ENCODE measurements at regions not wholly inside any gene's neighbourhood (a gene's known extent, or its start where the extent isn't known, plus 50 kb on each side); places are given as distances from the start of the nearest gene placed in this dataset.

- ChIA-PET CTCF (interaction anchor here (1.1 to 1.3 kb wide), 2 partner anchors 92 to 371 kb away, joined by 3 read pairs; no protein-coding TSS in a partner anchor), POLR2A (no interaction called here)
- no peak overlapping the region for H3K27ac Mint-ChIP-seq
- H3K4me3 Mint-ChIP-seq: no peak overlapping the region
- DNase-seq (ENCODE audit: low spot score): no peak
- no peak for ATAC-seq
- peaks cover 21% of the 10 kb centered on the region for H3K4me1 Mint-ChIP-seq
- no peaks in the 10 kb centered on the region for H3K36me3 Mint-ChIP-seq
- H3K9me3 Mint-ChIP-seq: no peaks in the 10 kb centered on the region
- H3K27me3 Mint-ChIP-seq (ENCODE audit: low read depth): no peaks in the 10 kb centered on the region
- TF ChIP-seq NR1H2 (CRISPR knock-in tag; IDR thresholded peaks at IDR 0.05) (no peak), E2F1 (CRISPR knock-in tag; IDR thresholded peaks at IDR 0.05) (no peak), ZNF423 (CRISPR knock-in tag; IDR thresholded peaks at IDR 0.05) (no peak), CDX4 (CRISPR knock-in tag; IDR thresholded peaks at IDR 0.05; ENCODE audit: borderline replicate concordance) (no peak), HMGA2 (CRISPR knock-in tag; IDR thresholded peaks at IDR 0.05) (no peak), E2F4 (CRISPR knock-in tag; IDR thresholded peaks at IDR 0.05; ENCODE audit: borderline replicate concordance, low read depth) (no peak), FOXK1 (CRISPR knock-in tag; IDR thresholded peaks at IDR 0.05) (no peak), KAT7 (CRISPR knock-in tag; IDR thresholded peaks at IDR 0.05; ENCODE audit: borderline replicate concordance) (no peak), CTCF (IDR thresholded peaks at IDR 0.05) (no peak), AR (CRISPR knock-in tag; IDR thresholded peaks at IDR 0.05) (no peak), ZNF416 (CRISPR knock-in tag; IDR thresholded peaks at IDR 0.05) (no peak), ESRRA (CRISPR knock-in tag; IDR thresholded peaks at IDR 0.05; ENCODE audit: borderline replicate concordance) (no peak), ZNF671 (CRISPR knock-in tag; IDR thresholded peaks at IDR 0.05) (no peak), SMAD3 (CRISPR knock-in tag; IDR thresholded peaks at IDR 0.05; ENCODE audit: borderline replicate concordance) (no peak), CREB1 (CRISPR knock-in tag; IDR thresholded peaks at IDR 0.05) (no peak), AFF4 (CRISPR knock-in tag; IDR thresholded peaks at IDR 0.05; ENCODE audit: borderline replicate concordance) (no peak), ZBTB43 (CRISPR knock-in tag; IDR thresholded peaks at IDR 0.05) (no peak), ZNF425 (CRISPR knock-in tag; conservative IDR thresholded peaks at IDR 0.05) (no peak), ATF3 (CRISPR knock-in tag; conservative IDR thresholded peaks at IDR 0.05) (no peak)
Measured at GRCh38 chr2:37506407-37507050, 162.1 kb downstream of the QPCT start.

Data from WTC11 (cell line).